ENCODE measurements at regions not wholly inside any gene's neighbourhood (a gene's known extent, or its start where the extent isn't known, plus 50 kb on each side); places are given as distances from the start of the nearest gene placed in this dataset.
"Not testable (repeated sequence)": the region's sequence is repeated elsewhere in the genome, so short reads cannot be mapped to it uniquely, and the experiment has no call there.

GRCh38 chr1:191520345-191520744, 637.9 kb upstream of the RGS18 start:
- no peak for DNase-seq

DNA sequence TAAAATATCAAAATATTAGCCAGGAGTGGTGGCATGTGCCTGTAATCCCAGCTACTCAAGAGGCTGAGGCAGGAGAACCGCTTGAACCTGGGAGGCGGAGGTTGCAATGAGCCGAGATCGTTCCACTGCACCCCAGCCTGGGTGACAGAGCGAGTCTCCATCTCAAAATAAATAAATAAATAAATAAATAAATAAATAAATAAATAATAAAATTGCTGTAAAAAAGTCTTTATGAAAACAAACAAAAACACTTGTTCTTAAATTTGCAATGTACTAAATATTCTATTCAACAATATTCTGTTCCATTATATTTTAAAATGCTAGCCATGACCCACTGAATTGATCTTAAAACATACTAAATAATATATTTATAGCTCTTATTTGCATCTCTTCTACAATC, 632.3 kb upstream of the RGS18 start:
- DNase-seq: not testable (repeated sequence)

DNA sequence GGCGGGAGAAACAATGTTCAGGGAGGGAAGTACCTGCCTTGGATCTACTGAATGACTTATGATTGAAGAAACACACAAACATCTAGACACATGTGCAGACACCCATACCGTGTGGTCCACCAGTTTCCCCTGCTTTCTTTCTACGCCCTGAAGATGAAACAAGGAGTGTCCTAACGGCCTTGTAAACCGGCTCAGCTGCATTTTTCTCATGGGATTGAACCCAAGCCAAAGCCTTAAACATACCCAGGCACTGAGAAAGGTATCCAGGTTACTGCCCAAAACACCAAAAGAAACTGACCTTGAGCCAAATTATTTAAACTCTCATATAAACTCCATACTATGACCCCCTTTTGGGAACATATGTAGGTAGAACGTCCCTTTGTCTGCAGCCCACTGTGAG, 630.0 kb upstream of the RGS18 start:
- no peak for DNase-seq

DNA sequence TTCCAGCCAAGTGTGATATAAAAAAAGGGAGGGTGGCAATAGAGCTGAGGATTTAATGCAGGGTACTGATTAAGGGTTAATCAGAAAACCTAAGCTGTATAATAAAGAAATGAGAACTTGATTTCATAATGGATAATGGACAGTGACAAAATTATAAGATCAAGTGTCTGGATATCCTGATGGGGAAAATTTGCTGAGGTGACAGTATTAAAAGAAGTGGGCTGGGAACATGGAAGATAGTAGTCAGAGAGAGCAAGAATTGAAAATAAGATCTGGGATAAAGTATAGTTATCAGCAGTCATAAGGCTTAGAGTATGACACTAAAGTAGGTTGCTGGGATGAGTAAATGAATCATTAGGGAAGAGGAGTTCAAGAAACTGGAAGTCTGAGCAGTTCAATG, 627.3 kb upstream of the RGS18 start:
- DNase-seq: no peak

DNA sequence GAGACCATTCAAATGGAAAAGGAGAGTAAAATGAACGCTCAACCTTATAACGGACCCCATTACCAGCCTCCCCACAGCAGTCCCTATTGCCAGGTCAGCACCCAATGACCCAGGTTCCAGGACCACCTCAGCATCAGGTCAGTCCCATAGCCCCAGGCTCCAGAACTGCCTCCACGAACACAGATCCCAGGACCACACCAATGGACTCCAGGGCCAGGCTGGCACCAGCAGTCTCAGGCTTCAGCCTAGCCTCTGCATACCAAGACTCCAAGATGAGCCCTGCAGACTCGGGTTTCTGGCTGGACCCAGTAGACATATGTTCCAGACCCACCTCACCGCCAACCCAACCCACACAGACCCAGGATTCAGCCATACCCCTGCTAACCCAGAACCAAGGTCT, 625.0 kb upstream of the RGS18 start:
- no peak for DNase-seq

GRCh38 chr1:191536791-191537429, 621.4 kb upstream of the RGS18 start:
- no peak for DNase-seq

DNA sequence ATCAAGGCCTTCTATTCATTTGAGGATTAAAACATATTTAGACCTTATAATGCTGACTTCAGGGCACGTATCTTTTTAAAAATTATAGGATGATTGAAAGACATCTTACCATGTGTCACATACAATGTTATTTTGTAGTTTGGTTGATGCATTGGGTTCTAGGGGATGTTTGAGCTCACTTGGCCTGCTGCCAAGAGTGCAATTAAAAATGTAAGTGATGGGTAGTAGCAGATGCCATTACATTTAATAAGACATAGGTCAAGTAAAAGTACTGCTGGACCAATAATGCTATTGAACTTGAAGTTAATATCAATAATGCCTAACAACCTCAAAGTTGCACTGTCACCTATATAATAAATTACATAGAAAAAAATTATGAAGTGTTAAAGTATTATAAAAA, 616.5 kb upstream of the RGS18 start:
- no peak for DNase-seq

- no peak for DNase-seq
These were observed 615.8 kb upstream of the RGS18 start for GRCh38 chr1:191542444-191542843.

- no peak for DNase-seq
These were observed 611.5 kb upstream of the RGS18 start for GRCh38 chr1:191546803-191547202.

GRCh38 chr1:191551019-191551418, 607.2 kb upstream of the RGS18 start:
- DNase-seq: no peak

DNA sequence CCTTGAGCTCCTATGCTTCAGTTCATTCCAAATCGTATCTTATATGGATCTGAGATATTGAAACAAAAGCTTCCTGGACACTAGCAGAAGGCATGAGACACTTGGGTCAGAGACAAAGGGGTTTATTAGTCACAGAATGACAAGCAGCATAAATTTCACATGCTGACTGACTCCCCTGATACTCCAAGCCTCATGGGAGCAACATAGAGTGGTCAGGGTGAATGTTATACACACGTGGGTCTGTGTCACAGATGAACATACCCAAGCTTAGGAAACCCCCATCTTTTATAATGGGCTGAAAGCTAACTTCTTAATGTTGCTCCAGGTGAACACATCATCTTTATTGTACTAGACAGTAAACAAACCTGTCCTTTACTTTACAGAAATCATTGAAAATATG, 599.9 kb upstream of the RGS18 start:
- DNase-seq: no peak

GRCh38 chr1:191561276-191561675, 597.0 kb upstream of the RGS18 start:
- no peak for DNase-seq

DNA sequence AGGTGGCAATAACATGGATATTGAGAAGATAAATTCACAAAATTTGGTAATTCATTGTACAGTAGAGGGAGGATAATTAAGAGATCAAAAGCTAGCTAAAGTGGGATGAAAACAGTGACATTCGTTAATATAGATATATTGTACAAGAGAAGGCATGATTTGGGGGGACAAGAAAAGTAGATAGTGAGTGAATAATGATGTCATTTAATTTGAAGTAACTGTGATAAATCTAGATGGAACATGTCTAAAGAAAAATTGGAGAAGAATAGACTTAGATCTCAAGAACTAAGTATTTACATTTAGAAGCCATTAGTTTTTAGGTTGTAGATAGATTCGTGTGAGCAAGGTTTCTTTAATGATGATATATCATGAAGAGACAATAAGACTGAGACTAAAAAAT, 594.0 kb upstream of the RGS18 start:
- DNase-seq: no peak

GRCh38 chr1:191572479-191572878, 585.8 kb upstream of the RGS18 start:
- no peak for DNase-seq

DNA sequence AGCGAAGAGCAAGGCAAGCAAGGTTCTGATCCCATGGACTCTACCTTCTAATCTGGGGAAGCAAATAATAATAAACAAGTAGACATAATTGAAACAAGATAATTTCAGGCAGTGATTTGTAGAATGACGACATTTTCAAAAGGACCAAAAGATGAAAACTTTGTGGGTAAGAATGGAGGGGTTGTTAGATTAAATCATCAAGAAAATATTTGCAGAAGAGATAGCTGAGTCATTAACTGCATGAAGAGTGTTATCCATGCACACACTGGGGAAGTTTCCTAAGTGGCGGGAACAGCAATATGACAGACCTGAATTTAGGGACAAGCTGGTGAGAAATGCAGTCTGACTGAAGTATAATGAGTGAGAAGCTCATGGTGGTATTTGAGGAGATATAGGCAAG, 583.1 kb upstream of the RGS18 start:
- no peak for DNase-seq

DNA sequence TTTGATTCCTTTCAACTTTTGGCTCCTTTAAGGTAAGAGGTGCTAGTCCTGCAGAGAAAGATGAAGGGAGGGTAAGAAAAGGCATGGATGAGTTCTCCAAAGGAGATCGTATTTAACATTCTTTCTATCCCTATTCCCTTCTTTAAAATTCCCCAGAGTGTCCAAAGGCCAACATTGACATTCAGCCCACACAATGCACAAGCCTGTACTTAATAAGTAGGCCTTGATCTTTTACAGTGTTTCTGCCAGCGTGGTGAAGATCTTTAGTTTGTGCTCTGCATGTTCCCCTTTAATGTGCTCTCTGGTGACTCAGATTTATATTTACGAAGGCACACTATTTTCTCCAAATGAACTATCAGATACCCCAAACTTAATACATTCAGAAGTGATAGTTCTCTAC, 582.5 kb upstream of the RGS18 start:
- no peak for DNase-seq

DNA sequence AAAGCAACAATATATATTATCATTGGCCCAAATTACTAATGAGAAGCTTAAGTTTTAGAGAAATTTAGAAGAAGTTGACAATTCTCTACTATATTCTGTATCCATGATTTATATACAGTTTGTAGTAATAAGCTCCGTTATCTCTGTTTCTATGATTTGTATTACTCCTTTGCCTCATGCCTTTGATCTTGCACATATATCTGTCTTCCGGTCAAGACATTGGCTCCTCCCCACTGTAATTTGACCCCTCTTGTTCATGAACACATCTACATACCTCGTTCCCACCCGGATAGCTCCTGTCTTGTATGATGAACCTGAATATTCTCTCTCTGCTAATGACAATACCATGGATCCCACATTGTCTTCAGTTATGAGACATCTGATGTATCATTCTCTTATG, 581.0 kb upstream of the RGS18 start:
- DNase-seq: no peak

DNA sequence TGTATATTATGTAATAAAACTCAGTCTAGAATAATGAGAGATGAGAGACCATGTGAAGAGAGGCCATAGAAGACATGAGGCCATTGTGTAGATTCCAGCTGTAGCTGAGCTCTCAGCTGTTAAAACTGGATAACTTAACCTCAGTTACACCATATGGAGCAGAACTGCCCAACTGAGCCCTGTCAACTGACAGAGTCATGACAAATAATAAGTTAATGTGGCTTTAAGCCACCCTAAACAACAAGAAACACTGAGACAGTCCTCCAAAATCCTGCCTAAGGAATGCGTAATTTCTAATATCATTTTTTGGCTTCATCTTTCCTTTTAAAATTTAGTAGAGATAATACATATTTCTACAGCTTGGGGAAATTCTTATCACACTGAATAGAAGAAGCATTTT, 580.0 kb upstream of the RGS18 start:
- DNase-seq: no peak

- DNase-seq: no peak
These were observed 579.2 kb upstream of the RGS18 start for GRCh38 chr1:191579019-191579418.

GRCh38 chr1:191582169-191582568, 576.1 kb upstream of the RGS18 start:
- no peak for DNase-seq

- DNase-seq: no peak
These were observed 573.2 kb upstream of the RGS18 start for GRCh38 chr1:191585095-191585494.

- DNase-seq: no peak
These were observed 569.4 kb upstream of the RGS18 start for GRCh38 chr1:191588905-191589304.

DNA sequence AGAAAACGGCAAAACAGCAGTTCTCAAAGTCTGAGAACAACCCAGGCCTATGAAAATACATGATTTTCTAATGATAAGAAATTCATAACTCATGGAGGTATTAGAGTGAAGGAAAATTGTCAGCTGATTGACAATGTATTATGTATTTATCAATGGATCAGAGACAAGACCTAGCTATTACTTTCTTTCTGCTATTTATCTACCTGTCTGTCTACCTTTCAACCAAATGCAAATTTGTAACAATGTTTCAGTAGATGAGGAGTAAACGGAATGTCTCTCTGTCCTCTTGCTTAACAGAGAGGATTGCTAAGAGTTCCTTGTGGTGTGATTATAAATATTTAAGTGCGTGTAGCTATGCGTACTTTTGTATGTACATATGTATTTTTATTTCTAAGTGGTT, 568.7 kb upstream of the RGS18 start:
- DNase-seq: no peak

DNA sequence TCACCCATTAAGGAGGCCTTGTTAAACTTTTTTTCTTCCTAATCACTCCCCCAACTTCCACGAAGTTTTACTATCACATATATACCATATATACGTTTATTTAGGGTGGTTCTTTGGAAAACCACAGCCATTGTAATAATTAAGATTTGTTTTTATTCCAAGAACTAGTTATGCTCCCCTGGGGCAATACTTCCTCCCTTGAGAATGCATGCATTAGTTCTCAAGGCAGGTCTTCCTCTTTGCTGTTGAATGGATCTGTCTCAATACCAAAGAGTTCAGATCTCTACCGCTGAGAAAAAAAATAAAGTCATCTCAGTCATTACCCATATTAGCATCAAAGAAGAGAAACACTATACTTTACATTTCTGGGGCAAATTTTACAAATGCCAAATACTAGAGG, 567.7 kb upstream of the RGS18 start:
- no peak for DNase-seq

DNA sequence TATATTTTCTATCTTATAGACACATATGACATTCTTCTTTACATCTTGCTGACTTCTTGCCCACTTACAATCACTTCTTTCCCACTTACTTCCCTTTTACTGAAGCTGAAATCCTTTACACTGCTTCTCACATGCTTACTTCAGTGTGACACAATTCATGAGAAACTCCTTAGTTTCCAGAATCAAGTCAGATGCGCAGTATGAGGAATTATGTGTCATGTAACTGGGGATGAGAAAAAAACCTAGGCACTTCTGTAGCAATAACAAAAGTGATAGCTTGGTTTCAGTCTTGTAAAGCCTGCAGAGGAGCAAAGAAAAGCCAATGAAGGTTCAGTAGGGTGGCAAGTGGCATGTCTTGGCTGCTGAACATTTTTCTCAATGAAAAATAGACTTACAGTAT, 566.2 kb upstream of the RGS18 start:
- no peak for DNase-seq

DNA sequence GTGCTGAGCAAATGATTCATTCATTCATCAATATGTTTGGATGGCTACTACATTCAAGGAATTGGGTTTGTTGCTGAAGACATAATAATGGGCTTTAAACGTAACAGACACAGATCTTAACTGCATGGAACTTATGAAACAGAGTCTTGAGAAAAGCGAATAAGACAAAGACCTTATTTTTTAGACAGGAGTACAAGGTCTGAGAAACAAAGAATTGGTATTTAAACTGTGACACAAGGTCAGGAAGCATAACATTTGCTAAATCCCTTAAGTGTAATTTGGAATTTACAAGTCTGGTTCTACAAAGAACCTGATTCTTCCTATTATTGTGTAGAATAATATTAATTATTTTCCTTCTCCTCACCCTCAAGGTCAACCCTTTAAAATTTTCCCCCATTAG, 565.4 kb upstream of the RGS18 start:
- DNase-seq: no peak
